Breast epithelium (tissue), 3 donors: ENCODE measurements at regions not wholly inside any gene's neighbourhood (a gene's known extent, or its start where the extent isn't known, plus 50 kb on each side); places are given as distances from the start of the nearest gene placed in this dataset.
"Not testable (repeated sequence)": the region's sequence is repeated elsewhere in the genome, so short reads cannot be mapped to it uniquely, and the experiment has no call there.

Experiments used
- CTCF ChIP-seq, 3 donors: fragments of 450-650 bp; IDR thresholded peaks; one replicate each; pipeline ENCODE4 v1.5.1; 2016 to 2017; ENCODE audit warnings: antibody characterized with exemption in 3 of 3, mild to moderate bottlenecking in 3 of 3, moderate library complexity in 3 of 3
- POLR2A ChIP-seq: fragments of 450-650 bp; IDR thresholded peaks from one replicate; pipeline ENCODE4 v1.6.1; 2016; ENCODE audit warnings: antibody characterized with exemption, mild to moderate bottlenecking, moderate library complexity

DNA sequence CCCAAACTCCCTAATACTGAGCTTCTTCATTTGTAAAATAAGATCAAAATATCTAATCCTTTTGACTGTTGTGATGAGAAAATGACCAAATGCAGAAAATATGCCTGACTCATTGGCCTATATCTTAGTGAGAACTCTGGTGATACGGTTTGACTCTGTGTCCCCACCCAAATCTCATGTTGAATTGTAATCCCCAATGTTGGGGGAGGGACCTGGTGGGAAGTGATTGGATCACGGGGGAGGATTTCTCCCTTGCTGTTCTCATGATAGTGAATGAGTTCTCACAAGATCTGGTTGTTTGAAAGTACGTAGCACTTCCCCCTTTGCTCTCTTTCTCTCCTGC lies 131.4 kb downstream of the ASB7 start:
- not testable (repeated sequence) for TF ChIP-seq POLR2A; CTCF (IDR thresholded peaks at IDR 0.05)
